GM13977 (cell line): ENCODE measurements at regions not wholly inside any gene's neighbourhood (a gene's known extent, or its start where the extent isn't known, plus 50 kb on each side); places are given as distances from the start of the nearest gene placed in this dataset.
"Not testable (repeated sequence)": the region's sequence is repeated elsewhere in the genome, so short reads cannot be mapped to it uniquely, and the experiment has no call there.

Source experiments
- DNase-seq: peaks from one replicate; pipeline ENCODE4 v3.0.0; 2012; ENCODE audit warnings: low spot score
- CTCF ChIP-seq: IDR thresholded peaks from 2 replicates; pipeline ENCODE4 v1.5.1; 2012; ENCODE audit warnings: mild to moderate bottlenecking, control low read depth; ENCODE audit not compliant: insufficient read depth; ENCODE audit errors: extremely low read depth, missing control alignments
- in situ Hi-C: fragments of 300-500 bp; cut with MboI; formaldehyde crosslinking; loops from one replicate; pipeline ENCODE4 v1.12.0; 2022; ENCODE audit warnings: low sequenced_read_pairs, low pct_unique_long_range_greater_than_20kb, mixed read lengths, inconsistent platforms; ENCODE audit not compliant: unreplicated experiment

- in situ Hi-C loops: no loop called here
- peak; percentile 44 for DNase-seq
- no peak for TF ChIP-seq CTCF
Observed at GRCh38 chr9:42386477-42386876, 203.0 kb downstream of the SPATA31A6 start.

GRCh38 chr9:42388146-42388690, 204.8 kb downstream of the SPATA31A6 start:
- in situ Hi-C loops: no loop called here
- no peak for TF ChIP-seq CTCF
- peak; percentile 39 for DNase-seq

GRCh38 chr9:42388846-42389245, 205.4 kb downstream of the SPATA31A6 start:
- in situ Hi-C loops: no loop called here
- peak; percentile 33 for DNase-seq

GRCh38 chr9:42392773-42393455, 209.5 kb downstream of the SPATA31A6 start:
- DNase-seq, in situ Hi-C loops: not testable (repeated sequence)

More at GRCh38 chr9:42388846-42389245, 205.4 kb downstream of the SPATA31A6 start:
- TF ChIP-seq CTCF: no peak

- no peak for TF ChIP-seq CTCF
- DNase-seq: no peak
- in situ Hi-C loops: no loop called here
Observed at GRCh38 chr9:42396318-42396717, 212.9 kb downstream of the SPATA31A6 start.

GRCh38 chr9:42397336-42397735, 213.9 kb downstream of the SPATA31A6 start:
- DNase-seq, in situ Hi-C loops: not testable (repeated sequence)

- DNase-seq, in situ Hi-C loops: not testable (repeated sequence)
Observed at GRCh38 chr9:42402919-42403318, 219.5 kb downstream of the SPATA31A6 start.

- DNase-seq, in situ Hi-C loops: not testable (repeated sequence)
Observed at GRCh38 chr9:42409581-42409980, 226.1 kb downstream of the SPATA31A6 start.

- DNase-seq, in situ Hi-C loops: not testable (repeated sequence)
Observed at GRCh38 chr9:42412354-42412753, 228.9 kb downstream of the SPATA31A6 start.

- in situ Hi-C loops, DNase-seq: not testable (repeated sequence)
Observed at GRCh38 chr9:42414865-42415264, 231.4 kb downstream of the SPATA31A6 start.

- DNase-seq, in situ Hi-C loops: not testable (repeated sequence)
Observed at GRCh38 chr9:42419652-42420051, 236.2 kb downstream of the SPATA31A6 start.

GRCh38 chr9:42420324-42420723, 236.9 kb downstream of the SPATA31A6 start:
- DNase-seq, in situ Hi-C loops: not testable (repeated sequence)

- in situ Hi-C loops, DNase-seq: not testable (repeated sequence)
Observed at GRCh38 chr9:42421630-42422029, 238.2 kb downstream of the SPATA31A6 start.
